BLaER1 treated with 17β-estradiol and CSF1 and Interleukin-3, amounts not matched to agents 10 nM and 100 nM (cell line): ENCODE measurements at regions not wholly inside any gene's neighbourhood (a gene's known extent, or its start where the extent isn't known, plus 50 kb on each side); places are given as distances from the start of the nearest gene placed in this dataset.
A peak's percentile ranks its signal among the peaks of the same experiment; 100 is the strongest.

Experiments used
- H3K27ac ChIP-seq, 11 experiments: shearing (Covaris generic); formaldehyde crosslinking; 2 replicates each; pipeline ENCODE4 v1.8.1; 2022
- H3K27me3 ChIP-seq, 11 experiments: shearing (Covaris generic); formaldehyde crosslinking; 2 replicates each; pipeline ENCODE4 v1.8.1; 2022
- H3K36me3 ChIP-seq, 11 experiments: shearing (Covaris generic); formaldehyde crosslinking; 2 replicates each; pipeline ENCODE4 v1.8.1; 2022
- H3K4me1 ChIP-seq, 10 experiments: shearing (Covaris generic); formaldehyde crosslinking; 2 replicates each; pipeline ENCODE4 v1.8.1; 2022
- H3K4me2 ChIP-seq, 11 experiments: shearing (Covaris generic); formaldehyde crosslinking; 2 replicates each; pipeline ENCODE4 v1.8.1; 2022
- H3K4me3 ChIP-seq, 10 experiments: shearing (Covaris generic); formaldehyde crosslinking; 2 replicates each; pipeline ENCODE4 v1.8.1; 2022
- H3K9ac ChIP-seq, 11 experiments: shearing (Covaris generic); formaldehyde crosslinking; 2 replicates each; pipeline ENCODE4 v1.8.1; 2022
- H3K9me3 ChIP-seq, 11 experiments: shearing (Covaris generic); formaldehyde crosslinking; replicated peaks in 1 of 11; 2 replicates each; pipeline ENCODE4 v1.8.1; 2022
- H4K20me1 ChIP-seq, 11 experiments: shearing (Covaris generic); formaldehyde crosslinking; 2 replicates each; pipeline ENCODE4 v1.8.1; 2022
- Cebpa-rat ChIP-seq, 11 experiments: shearing (Covaris generic); IDR thresholded peaks; 2 replicates each; pipeline ENCODE4 v1.8.1; 2022

GRCh38 chr5:125634216-125634835, 788.9 kb upstream of the GRAMD2B start:
- Histone ChIP-seq H4K20me1 (no peaks in the 10 kb centered on the region), H3K4me2 (peak overlapping the region in 2 of 11 experiments; percentile 4 to 27; a peak in 1 of 22 replicates), H3K9ac (no peak overlapping the region), H3K4me1 (peaks cover 0 to 8% (median 2%) of the 10 kb centered on the region in 10 experiments; a peak in 5 of 20 replicates), H3K4me3 (no peak overlapping the region), H3K36me3 (no peaks in the 10 kb centered on the region), H3K27ac (no peak overlapping the region), H3K27me3 (no peaks in the 10 kb centered on the region), H3K9me3 (no peaks in the 10 kb centered on the region)
- TF ChIP-seq Cebpa-rat (IDR thresholded peaks at IDR 0.05) = no peak

- H3K9ac ChIP-seq = no peak overlapping the region
- no peak for TF ChIP-seq Cebpa-rat (IDR thresholded peaks at IDR 0.05)
- no peaks in the 10 kb centered on the region for H3K27me3 ChIP-seq
- no peaks in the 10 kb centered on the region for H3K36me3 ChIP-seq
- no peak overlapping the region for H3K27ac ChIP-seq
- no peaks in the 10 kb centered on the region for H4K20me1 ChIP-seq
- H3K4me3 ChIP-seq = no peak overlapping the region
- H3K4me1 ChIP-seq = no peaks in the 10 kb centered on the region
- peaks cover 5 to 18% (median 11%) of the 10 kb centered on the region in 11 experiments; a peak in 19 of 22 replicates for H3K9me3 ChIP-seq
- no peak overlapping the region for H3K4me2 ChIP-seq
Measured at GRCh38 chr5:125639858-125640257, 783.4 kb upstream of the GRAMD2B start.

GRCh38 chr5:125652761-125653160, 770.4 kb upstream of the GRAMD2B start:
- Histone ChIP-seq H3K27ac (no peak overlapping the region), H3K9ac (no peak overlapping the region), H3K4me1 (no peaks in the 10 kb centered on the region), H3K4me3 (no peak overlapping the region), H3K9me3 (no peaks in the 10 kb centered on the region), H3K36me3 (no peaks in the 10 kb centered on the region), H3K4me2 (no peak overlapping the region), H4K20me1 (no peaks in the 10 kb centered on the region), H3K27me3 (no peaks in the 10 kb centered on the region)
- no peak for TF ChIP-seq Cebpa-rat (IDR thresholded peaks at IDR 0.05)

GRCh38 chr5:125654392-125654791, 768.8 kb upstream of the GRAMD2B start:
- Histone ChIP-seq H3K4me1 (no peaks in the 10 kb centered on the region), H3K36me3 (no peaks in the 10 kb centered on the region), H4K20me1 (no peaks in the 10 kb centered on the region), H3K4me3 (no peak overlapping the region), H3K9me3 (no peaks in the 10 kb centered on the region), H3K27me3 (no peaks in the 10 kb centered on the region), H3K9ac (no peak overlapping the region), H3K27ac (no peak overlapping the region), H3K4me2 (no peak overlapping the region)
- TF ChIP-seq Cebpa-rat (IDR thresholded peaks at IDR 0.05) = no peak

GRCh38 chr5:125655156-125655555, 768.1 kb upstream of the GRAMD2B start:
- TF ChIP-seq Cebpa-rat (IDR thresholded peaks at IDR 0.05) = no peak
- Histone ChIP-seq H3K4me1 (no peaks in the 10 kb centered on the region), H3K4me2 (no peak overlapping the region), H3K27ac (no peak overlapping the region), H3K4me3 (no peak overlapping the region), H3K27me3 (no peaks in the 10 kb centered on the region), H3K9me3 (no peaks in the 10 kb centered on the region), H3K9ac (no peak overlapping the region), H4K20me1 (no peaks in the 10 kb centered on the region), H3K36me3 (no peaks in the 10 kb centered on the region)

GRCh38 chr5:125657936-125658335, 765.3 kb upstream of the GRAMD2B start:
- Histone ChIP-seq H3K9ac (no peak overlapping the region), H3K4me3 (no peak overlapping the region), H3K27me3 (no peaks in the 10 kb centered on the region), H3K4me1 (no peaks in the 10 kb centered on the region), H3K27ac (no peak overlapping the region), H4K20me1 (no peaks in the 10 kb centered on the region), H3K36me3 (no peaks in the 10 kb centered on the region), H3K4me2 (no peak overlapping the region), H3K9me3 (peaks cover 0 to 4% (median 0%) of the 10 kb centered on the region in 11 experiments; a peak in 1 of 22 replicates)
- no peak for TF ChIP-seq Cebpa-rat (IDR thresholded peaks at IDR 0.05)

- Histone ChIP-seq H3K4me2 (no peak overlapping the region), H4K20me1 (no peaks in the 10 kb centered on the region), H3K27me3 (no peaks in the 10 kb centered on the region), H3K36me3 (no peaks in the 10 kb centered on the region), H3K4me3 (no peak overlapping the region), H3K9me3 (peaks cover 0 to 4% (median 0%) of the 10 kb centered on the region in 11 experiments; a peak in 1 of 22 replicates), H3K9ac (no peak overlapping the region), H3K4me1 (no peaks in the 10 kb centered on the region), H3K27ac (no peak overlapping the region)
- TF ChIP-seq Cebpa-rat (IDR thresholded peaks at IDR 0.05) = no peak
Measured at GRCh38 chr5:125659316-125660023, 763.7 kb upstream of the GRAMD2B start.

- H3K27me3 ChIP-seq = no peaks in the 10 kb centered on the region
- H3K4me2 ChIP-seq = no peak overlapping the region
- TF ChIP-seq Cebpa-rat (IDR thresholded peaks at IDR 0.05) = no peak
- no peaks in the 10 kb centered on the region for H4K20me1 ChIP-seq
- H3K36me3 ChIP-seq = no peaks in the 10 kb centered on the region
- no peak overlapping the region for H3K9ac ChIP-seq
- H3K4me1 ChIP-seq = no peaks in the 10 kb centered on the region
- H3K9me3 ChIP-seq = peaks cover 0 to 4% (median 0%) of the 10 kb centered on the region in 11 experiments; a peak in 1 of 22 replicates
- H3K4me3 ChIP-seq = no peak overlapping the region
- no peak overlapping the region for H3K27ac ChIP-seq
Measured at GRCh38 chr5:125660231-125660895, 762.8 kb upstream of the GRAMD2B start.

GRCh38 chr5:125661584-125661983, 761.6 kb upstream of the GRAMD2B start:
- Histone ChIP-seq H3K9me3 (peaks cover 0 to 4% (median 0%) of the 10 kb centered on the region in 11 experiments; a peak in 1 of 22 replicates), H3K4me1 (no peaks in the 10 kb centered on the region), H4K20me1 (no peaks in the 10 kb centered on the region), H3K4me2 (no peak overlapping the region), H3K9ac (no peak overlapping the region), H3K36me3 (no peaks in the 10 kb centered on the region), H3K27me3 (no peaks in the 10 kb centered on the region), H3K4me3 (no peak overlapping the region), H3K27ac (no peak overlapping the region)
- no peak for TF ChIP-seq Cebpa-rat (IDR thresholded peaks at IDR 0.05)
